WTC11 (cell line): ENCODE measurements at regions not wholly inside any gene's neighbourhood (a gene's known extent, or its start where the extent isn't known, plus 50 kb on each side); places are given as distances from the start of the nearest gene placed in this dataset.

Source experiments
- ATAC-seq: fragments of 200-7000 bp; cut with Tn5 transposase; 2 replicates; pipeline ENCODE4 v1.10.0; 2021; ENCODE audit warnings: mild to moderate bottlenecking, moderate library complexity
- CTCF ChIA-PET: fragments of 300-600 bp; sonication (Branson Sonifier 250); formaldehyde crosslinking; loops from one replicate; lab custom pipeline; 2021; ENCODE audit warnings: antibody characterized with exemption; lab: Charles Lee
- POLR2A ChIA-PET: fragments of 350-600 bp; sonication (Branson Sonifier 250); formaldehyde crosslinking; loops from one replicate; lab custom pipeline; 2021; ENCODE audit warnings: antibody characterized with exemption; lab: Charles Lee
- DNase-seq: peaks from one replicate; pipeline ENCODE4 v3.0.0; 2021; ENCODE audit warnings: low spot score
- H3K27ac Mint-ChIP-seq: 2 replicates; pipeline ENCODE4 v1.8.0; 2021; ENCODE audit warnings: mixed read lengths
- H3K27me3 Mint-ChIP-seq: 2 replicates; pipeline ENCODE4 v1.8.0; 2021; ENCODE audit warnings: low read depth, mild to moderate bottlenecking, moderate library complexity, mixed read lengths
- H3K36me3 Mint-ChIP-seq: 2 replicates; pipeline ENCODE4 v1.8.0; 2021; ENCODE audit warnings: mixed read lengths
- H3K4me1 Mint-ChIP-seq: 2 replicates; pipeline ENCODE4 v1.8.0; 2022; ENCODE audit warnings: mixed read lengths
- H3K4me3 Mint-ChIP-seq: 2 replicates; pipeline ENCODE4 v1.8.0; 2021; ENCODE audit warnings: mild to moderate bottlenecking, moderate library complexity, mixed read lengths
- H3K9me3 Mint-ChIP-seq: 2 replicates; pipeline ENCODE4 v1.8.0; 2021; ENCODE audit warnings: mixed read lengths
- AR ChIP-seq: fragments of 250-450 bp; sonication (Bioruptor Pico); IDR thresholded peaks from 2 replicates; pipeline ENCODE4 v1.9.0; 2021; ENCODE audit warnings: mild to moderate bottlenecking
- ATF1 ChIP-seq: sonication (generic); formaldehyde crosslinking; IDR thresholded peaks from 2 replicates; pipeline ENCODE4 v1.8.1; 2023; ENCODE audit warnings: mild to moderate bottlenecking, moderate library complexity, missing genetic modification reagents
- CTCF ChIP-seq: fragments of 200-600 bp; IDR thresholded peaks from 2 replicates; pipeline ENCODE4 v1.8.0; 2022; ENCODE audit warnings: antibody characterized with exemption
- EMX1 ChIP-seq: fragments of 250-450 bp; sonication (Bioruptor Pico); IDR thresholded peaks from 2 replicates; pipeline ENCODE4 v1.8.0; 2021; ENCODE audit warnings: mild to moderate bottlenecking
- NFE2L1 ChIP-seq: sonication (generic); formaldehyde crosslinking; IDR thresholded peaks from 2 replicates; pipeline ENCODE4 v1.8.1; 2023; ENCODE audit warnings: missing genetic modification reagents
- NFYB ChIP-seq: sonication (generic); formaldehyde crosslinking; conservative IDR thresholded peaks from 2 replicates; pipeline ENCODE4 v1.8.0; 2022; ENCODE audit warnings: low read depth, missing genetic modification reagents
- NR2C2 ChIP-seq: sonication (generic); formaldehyde crosslinking; IDR thresholded peaks from 2 replicates; pipeline ENCODE4 v1.8.0; 2022; ENCODE audit warnings: mild to moderate bottlenecking, missing genetic modification reagents
- PREB ChIP-seq: sonication (generic); formaldehyde crosslinking; IDR thresholded peaks from 2 replicates; pipeline ENCODE4 v1.8.1; 2022; ENCODE audit warnings: mild to moderate bottlenecking, missing genetic modification reagents, moderate library complexity, borderline replicate concordance
- SP1 ChIP-seq: sonication (generic); formaldehyde crosslinking; conservative IDR thresholded peaks from 2 replicates; pipeline ENCODE4 v1.8.1; 2022; ENCODE audit warnings: missing genetic modification reagents
- TP53 ChIP-seq: sonication (generic); formaldehyde crosslinking; IDR thresholded peaks from 2 replicates; pipeline ENCODE4 v1.8.1; 2023; ENCODE audit warnings: mild to moderate bottlenecking, missing genetic modification reagents
- ZNF263 ChIP-seq: sonication (generic); formaldehyde crosslinking; IDR thresholded peaks from 2 replicates; pipeline ENCODE4 v1.8.1; 2022; ENCODE audit warnings: low read depth, mild to moderate bottlenecking, moderate library complexity, missing genetic modification reagents
- TF ChIP-seq, protein P1 (sequence below): sonication (generic); formaldehyde crosslinking; IDR thresholded peaks from 2 replicates; pipeline ENCODE4 v1.8.1; 2023; ENCODE audit warnings: mild to moderate bottlenecking, missing genetic modification reagents
- TF ChIP-seq, protein P2 (sequence below): sonication (generic); formaldehyde crosslinking; IDR thresholded peaks from 2 replicates; pipeline ENCODE4 v1.8.0; 2022; ENCODE audit warnings: mild to moderate bottlenecking, missing genetic modification reagents
- TF ChIP-seq, protein P3 (sequence below): sonication (generic); formaldehyde crosslinking; IDR thresholded peaks from 2 replicates; pipeline ENCODE4 v1.8.1; 2023; ENCODE audit warnings: mild to moderate bottlenecking, moderate library complexity, missing genetic modification reagents
- TF ChIP-seq, protein P4 (sequence below): sonication (generic); formaldehyde crosslinking; IDR thresholded peaks from 2 replicates; pipeline ENCODE4 v1.8.0; 2023; ENCODE audit warnings: missing genetic modification reagents

DNA sequence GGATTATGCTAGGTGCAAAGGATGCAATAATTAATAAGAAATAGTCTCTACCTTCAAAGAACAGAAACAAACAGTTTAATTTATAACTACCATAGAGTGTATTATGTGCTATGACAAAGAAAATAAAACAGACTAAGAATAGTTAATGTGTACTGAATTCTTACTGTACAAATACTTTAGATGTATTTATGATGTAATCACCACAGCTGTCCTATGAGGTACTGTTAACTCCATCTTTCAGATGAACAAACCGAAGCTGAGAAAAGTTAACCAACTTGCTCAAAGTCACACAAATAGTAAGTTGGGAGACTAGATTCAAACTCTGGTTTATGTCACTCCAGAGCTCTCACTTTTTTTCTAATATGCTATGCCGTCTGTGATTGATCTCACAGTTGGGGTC, 77.0 kb upstream of the FGGY start (continued):
- TF ChIP-seq, protein P1, sequence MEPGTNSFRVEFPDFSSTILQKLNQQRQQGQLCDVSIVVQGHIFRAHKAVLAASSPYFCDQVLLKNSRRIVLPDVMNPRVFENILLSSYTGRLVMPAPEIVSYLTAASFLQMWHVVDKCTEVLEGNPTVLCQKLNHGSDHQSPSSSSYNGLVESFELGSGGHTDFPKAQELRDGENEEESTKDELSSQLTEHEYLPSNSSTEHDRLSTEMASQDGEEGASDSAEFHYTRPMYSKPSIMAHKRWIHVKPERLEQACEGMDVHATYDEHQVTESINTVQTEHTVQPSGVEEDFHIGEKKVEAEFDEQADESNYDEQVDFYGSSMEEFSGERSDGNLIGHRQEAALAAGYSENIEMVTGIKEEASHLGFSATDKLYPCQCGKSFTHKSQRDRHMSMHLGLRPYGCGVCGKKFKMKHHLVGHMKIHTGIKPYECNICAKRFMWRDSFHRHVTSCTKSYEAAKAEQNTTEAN (CRISPR knock-in tag), result no peak
- TF ChIP-seq EMX1 (no peak), NFE2L1 (CRISPR knock-in tag) (no peak), NR2C2 (no peak), PREB (no peak), CTCF (no peak), ATF1 (CRISPR knock-in tag) (no peak)
- TF ChIP-seq, protein P2, sequence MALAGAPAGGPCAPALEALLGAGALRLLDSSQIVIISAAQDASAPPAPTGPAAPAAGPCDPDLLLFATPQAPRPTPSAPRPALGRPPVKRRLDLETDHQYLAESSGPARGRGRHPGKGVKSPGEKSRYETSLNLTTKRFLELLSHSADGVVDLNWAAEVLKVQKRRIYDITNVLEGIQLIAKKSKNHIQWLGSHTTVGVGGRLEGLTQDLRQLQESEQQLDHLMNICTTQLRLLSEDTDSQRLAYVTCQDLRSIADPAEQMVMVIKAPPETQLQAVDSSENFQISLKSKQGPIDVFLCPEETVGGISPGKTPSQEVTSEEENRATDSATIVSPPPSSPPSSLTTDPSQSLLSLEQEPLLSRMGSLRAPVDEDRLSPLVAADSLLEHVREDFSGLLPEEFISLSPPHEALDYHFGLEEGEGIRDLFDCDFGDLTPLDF (CRISPR knock-in tag), result no peak

- Mint-ChIP-seq H3K9me3 (peaks cover 28% of the 10 kb centered on the region), H3K4me1 (peaks cover 12% of the 10 kb centered on the region), H3K4me3 (no peak overlapping the region), H3K27me3 (no peaks in the 10 kb centered on the region; the same call in 1 of the 2 replicates), H3K36me3 (peaks cover 10% of the 10 kb centered on the region), H3K27ac (no peak overlapping the region)
- ChIA-PET POLR2A (no interaction called here), CTCF (no interaction called here)
- DNase-seq (no peak), ATAC-seq (no peak)
- TF ChIP-seq NFYB (CRISPR knock-in tag) (no peak), AR (CRISPR knock-in tag) (no peak), ZNF263 (CRISPR knock-in tag) (no peak), TP53 (CRISPR knock-in tag) (no peak), SP1 (no peak)
- TF ChIP-seq, protein P2 (CRISPR knock-in tag), result no peak
- TF ChIP-seq, protein P3, sequence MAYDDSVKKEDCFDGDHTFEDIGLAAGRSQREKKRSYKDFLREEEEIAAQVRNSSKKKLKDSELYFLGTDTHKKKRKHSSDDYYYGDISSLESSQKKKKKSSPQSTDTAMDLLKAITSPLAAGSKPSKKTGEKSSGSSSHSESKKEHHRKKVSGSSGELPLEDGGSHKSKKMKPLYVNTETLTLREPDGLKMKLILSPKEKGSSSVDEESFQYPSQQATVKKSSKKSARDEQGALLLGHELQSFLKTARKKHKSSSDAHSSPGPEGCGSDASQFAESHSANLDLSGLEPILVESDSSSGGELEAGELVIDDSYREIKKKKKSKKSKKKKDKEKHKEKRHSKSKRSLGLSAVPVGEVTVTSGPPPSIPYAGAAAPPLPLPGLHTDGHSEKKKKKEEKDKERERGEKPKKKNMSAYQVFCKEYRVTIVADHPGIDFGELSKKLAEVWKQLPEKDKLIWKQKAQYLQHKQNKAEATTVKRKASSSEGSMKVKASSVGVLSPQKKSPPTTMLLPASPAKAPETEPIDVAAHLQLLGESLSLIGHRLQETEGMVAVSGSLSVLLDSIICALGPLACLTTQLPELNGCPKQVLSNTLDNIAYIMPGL (CRISPR knock-in tag), result no peak
- TF ChIP-seq, protein P4, sequence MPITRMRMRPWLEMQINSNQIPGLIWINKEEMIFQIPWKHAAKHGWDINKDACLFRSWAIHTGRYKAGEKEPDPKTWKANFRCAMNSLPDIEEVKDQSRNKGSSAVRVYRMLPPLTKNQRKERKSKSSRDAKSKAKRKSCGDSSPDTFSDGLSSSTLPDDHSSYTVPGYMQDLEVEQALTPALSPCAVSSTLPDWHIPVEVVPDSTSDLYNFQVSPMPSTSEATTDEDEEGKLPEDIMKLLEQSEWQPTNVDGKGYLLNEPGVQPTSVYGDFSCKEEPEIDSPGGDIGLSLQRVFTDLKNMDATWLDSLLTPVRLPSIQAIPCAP (CRISPR knock-in tag), result no peak
Observed at GRCh38 chr1:59220356-59220755, 76.5 kb upstream of the FGGY start.
